GM19452 (cell line): ENCODE measurements at regions not wholly inside any gene's neighbourhood (a gene's known extent, or its start where the extent isn't known, plus 50 kb on each side); places are given as distances from the start of the nearest gene placed in this dataset.
"Not testable (repeated sequence)": the region's sequence is repeated elsewhere in the genome, so short reads cannot be mapped to it uniquely, and the experiment has no call there.

Experiments
- ATAC-seq: cut with Tn5 transposase; IDR thresholded peaks from one replicate; pipeline ENCODE4 v1.9.1; 2021; ENCODE audit not compliant: unreplicated experiment

DNA sequence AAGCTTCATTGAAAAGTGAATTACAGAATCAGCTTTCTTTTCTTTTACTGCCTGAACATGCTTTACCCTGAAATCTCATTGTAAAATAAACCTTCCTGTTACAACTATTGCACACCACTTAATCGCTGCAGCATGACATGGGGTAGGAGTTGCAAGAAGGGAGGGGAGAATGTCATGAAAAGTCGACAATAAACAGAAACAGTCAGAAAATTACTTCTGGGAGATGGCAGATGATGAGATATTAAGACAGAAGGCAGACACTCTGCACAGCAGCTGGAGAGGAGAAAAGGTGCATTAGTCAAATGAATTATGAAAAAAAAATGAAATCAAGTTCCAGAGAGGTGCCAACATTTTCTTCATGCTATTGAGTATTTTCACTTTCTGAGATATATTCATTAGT, 287.7 kb downstream of the PCDH7 start:
- no peak for ATAC-seq

DNA sequence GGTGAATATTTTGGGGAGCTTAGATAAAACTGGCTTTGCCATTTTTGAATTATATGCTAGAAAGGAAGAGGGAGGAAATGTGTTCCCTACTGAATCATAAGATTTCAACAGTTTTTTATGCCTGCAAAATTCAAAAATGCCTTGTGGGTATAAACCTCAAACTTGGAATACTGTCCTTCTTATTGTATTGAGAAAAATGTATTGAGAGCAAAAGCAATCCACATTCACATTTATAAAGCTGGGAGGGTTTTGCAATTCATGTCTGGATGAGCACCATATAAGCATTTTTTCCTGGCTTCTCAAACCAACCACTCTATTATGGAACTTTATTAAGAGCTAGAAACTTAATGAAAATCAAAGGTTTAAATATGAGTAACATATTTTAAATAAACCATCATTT, 289.8 kb downstream of the PCDH7 start:
- no peak for ATAC-seq

DNA sequence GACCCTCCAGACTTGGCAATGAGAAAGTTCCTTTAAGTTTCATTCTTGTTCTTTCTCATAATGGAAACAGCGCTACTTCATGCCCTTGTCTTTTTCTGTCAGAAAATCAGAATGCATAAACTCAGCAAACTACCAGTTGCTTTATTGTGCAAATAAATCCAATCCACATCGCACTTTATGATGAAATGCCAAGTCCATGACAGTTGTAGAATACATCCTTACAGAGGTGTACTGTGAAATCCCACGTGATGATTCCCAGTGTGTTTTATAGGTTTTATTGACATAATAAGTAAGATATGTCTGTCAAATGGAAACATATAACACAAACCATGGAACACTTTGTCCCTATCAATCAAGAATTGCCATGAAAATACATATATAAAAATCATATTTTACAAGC, 295.0 kb downstream of the PCDH7 start:
- ATAC-seq = no peak

DNA sequence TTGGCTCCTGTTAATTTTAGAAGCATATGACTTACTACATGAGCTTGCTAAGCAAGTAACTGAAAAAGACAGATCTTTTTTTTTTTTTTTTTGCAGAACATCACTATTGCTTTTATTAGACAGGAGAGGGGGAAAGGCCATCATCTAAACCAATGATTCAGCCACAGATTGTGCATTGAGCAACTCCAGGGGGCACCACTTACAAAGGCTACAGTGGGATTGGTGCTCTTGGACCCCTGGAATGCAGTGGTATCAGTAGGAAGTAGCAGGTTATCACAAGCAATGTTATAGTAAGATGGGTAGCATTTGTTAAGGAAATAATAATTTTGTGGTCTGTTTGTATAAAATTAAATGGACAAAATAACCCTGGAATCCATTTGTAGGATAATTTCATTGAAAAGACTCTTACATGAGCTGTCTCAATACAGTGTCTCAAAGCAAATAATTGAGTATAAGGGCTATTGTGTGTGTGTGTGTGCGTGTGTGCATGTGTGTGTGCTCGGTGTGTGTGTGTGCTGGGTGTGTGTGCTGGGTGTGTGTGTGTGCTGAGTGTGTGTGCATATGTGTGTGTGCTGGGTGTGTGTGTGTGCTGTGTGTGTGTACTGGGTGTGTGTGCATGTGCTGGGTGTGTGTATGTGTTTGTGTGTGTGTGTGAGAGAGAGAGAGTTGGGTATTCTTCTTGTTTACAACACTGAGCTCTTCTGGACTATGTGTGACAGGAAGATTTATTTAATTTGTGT, 296.3 kb downstream of the PCDH7 start:
- ATAC-seq = no peak

DNA sequence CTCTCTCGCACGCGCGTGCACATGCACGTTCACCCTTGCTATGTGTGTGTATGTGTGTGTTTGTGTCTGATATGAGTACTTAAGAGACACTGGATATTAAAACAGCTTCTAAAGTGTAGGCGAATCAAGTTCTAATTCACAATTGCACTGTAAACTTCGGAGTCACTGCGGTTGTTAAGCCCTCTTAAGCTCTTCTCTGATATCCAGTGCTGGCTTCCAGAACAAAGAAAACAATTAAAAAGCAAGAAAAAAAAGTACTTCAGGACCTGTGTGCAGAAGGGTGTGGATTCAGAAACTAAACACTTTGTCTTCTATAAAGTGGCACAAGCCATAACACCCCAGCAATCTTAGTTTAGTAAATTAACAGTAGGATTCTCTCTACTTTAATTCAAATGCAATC, 300.2 kb downstream of the PCDH7 start:
- no peak for ATAC-seq

DNA sequence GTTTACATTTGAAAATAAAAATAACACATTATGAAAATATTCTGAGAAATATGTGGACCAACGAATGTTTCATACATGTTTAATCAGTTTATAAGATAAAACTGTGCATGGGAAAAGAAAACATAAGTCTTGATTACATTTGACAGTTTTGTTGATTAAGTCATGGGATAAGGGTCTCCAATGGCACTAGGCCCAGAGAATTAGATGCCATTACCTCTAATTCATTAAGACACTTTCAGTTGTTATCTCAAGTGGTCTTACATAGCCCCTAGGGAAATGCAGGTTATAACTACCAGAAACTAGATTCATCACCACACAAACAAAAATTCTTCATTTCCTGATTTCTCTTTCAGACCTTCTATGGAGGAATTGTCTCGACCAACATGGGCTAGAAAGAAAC, 300.8 kb downstream of the PCDH7 start:
- ATAC-seq = no peak

DNA sequence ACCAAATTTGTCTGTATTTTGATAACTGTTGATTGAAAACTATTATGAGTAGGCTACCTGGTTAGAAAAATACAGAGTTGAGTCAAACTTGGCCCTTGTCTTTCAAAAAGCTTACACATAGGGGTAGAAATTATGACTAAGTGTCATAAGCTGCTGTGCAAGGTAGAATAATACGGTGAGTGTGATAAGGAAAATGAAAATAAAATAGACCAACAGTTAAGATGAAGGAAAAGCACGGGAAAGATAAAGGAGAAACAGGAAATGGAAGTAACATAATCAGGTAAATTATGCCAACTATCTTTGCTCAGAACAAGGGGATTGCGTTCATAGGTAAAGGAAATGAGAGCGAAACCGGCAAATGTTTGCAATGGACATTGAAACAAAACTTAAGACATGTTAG, 302.5 kb downstream of the PCDH7 start:
- no peak for ATAC-seq

DNA sequence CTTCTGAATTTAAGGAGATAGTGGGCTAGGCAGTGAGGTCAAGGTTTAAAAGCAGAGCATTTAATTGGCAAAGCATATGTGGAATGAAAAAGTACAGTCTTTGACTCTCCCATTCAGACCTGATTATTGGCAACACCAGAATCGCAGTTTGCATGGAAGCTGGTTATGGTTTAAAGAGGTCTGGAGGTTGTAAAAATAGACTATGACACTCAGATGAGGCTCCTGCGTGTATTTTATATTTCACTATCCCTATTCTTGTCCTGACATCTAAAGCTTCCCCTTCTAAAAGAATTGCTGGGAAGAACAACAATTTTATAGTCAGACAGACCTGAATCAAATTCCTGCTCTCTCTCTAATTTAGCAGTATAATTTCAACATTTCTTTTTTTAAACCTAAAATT, 302.9 kb downstream of the PCDH7 start:
- ATAC-seq = no peak

DNA sequence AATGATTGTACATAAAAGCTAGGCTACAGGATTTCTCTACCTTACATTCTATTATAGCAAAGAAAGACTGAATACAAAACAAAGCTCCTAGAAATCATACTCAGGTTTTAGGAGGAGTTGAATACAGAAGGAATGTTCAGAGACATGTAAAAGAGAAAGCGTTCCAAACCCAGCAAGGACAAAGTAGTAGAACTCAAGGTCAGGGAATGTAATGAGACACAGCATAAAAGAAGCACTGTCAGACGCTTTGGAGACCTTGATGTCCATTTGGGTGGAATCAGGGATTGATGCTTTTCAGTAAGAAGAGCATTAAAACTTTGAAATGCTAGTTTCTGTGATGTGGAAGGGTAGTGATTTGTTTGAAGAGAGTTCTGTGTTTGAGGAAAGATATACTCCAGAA, 303.6 kb downstream of the PCDH7 start:
- no peak for ATAC-seq

DNA sequence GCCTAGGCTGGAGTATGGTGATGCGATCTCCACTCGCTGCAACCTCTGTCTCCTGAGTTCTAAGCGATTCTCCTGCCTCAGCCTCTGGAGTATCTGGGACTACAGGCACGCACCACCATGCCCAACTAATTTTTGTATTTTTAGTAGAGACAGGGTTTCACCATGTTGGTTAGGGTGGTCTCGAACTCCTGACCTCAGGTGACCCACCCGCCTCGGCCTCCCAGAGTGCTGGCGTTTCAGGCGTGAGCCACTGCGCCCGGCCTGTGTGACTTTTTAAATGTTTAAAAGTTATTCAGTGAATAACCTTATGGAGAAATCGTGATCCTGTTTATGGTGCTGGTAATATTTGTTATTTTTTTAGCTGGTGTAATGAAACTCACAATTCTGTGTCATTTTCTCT, 304.6 kb downstream of the PCDH7 start:
- ATAC-seq = not testable (repeated sequence)

DNA sequence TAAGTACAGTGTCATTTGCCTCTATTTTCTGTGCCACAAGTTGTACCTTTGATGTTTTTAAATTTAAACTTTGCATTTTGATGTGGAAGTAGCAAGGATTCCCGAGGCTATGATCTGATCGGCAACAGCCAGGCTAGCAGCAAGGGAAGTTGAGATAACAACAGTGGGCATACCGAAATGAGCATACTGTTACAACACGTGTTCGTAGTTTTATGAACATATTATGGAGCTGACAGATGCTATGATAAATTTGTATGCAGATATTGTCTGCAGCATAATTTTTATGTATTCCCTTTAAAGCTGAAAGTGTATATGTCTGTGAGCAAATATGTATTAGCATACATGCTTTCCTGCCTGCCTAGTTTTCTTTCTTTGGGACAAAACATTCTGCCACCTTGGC, 306.1 kb downstream of the PCDH7 start:
- ATAC-seq = no peak

DNA sequence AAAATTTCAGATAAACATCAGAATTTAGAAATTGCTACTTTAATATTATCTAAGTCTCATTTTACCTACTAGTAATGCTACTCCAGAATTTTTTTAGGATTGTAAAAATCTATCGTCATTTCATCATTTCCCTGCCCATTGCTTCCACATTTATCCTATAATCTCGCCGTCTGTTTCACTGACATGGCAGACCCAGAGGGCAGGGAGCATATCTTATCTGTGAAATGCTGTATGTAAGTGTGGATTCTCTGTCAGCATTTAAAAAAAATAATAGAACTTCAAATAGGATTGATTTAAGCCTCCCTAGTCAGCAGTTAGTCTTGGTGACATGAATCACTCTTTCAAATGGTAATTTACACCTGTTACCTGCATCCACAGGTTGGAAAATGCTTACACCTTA, 314.4 kb downstream of the PCDH7 start:
- ATAC-seq = no peak

DNA sequence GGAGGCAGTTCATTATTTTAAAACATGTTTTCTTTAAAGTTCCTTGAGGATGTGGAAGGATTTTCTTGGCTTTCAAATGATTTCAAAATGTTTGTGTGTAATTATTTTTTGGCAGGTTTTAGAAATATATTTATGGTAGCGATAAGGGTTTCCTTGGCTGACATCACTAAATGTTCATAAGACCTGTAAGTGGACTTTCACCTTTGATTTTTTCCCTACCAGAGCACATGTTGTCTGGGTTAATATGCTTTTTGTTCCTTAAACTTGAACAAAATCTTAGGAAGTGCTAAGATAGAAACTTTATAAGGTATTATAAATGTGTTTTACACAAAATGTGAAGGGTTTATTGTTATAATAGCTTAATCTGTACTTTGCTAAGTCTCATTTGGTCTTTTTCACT, 315.6 kb downstream of the PCDH7 start:
- ATAC-seq = no peak

DNA sequence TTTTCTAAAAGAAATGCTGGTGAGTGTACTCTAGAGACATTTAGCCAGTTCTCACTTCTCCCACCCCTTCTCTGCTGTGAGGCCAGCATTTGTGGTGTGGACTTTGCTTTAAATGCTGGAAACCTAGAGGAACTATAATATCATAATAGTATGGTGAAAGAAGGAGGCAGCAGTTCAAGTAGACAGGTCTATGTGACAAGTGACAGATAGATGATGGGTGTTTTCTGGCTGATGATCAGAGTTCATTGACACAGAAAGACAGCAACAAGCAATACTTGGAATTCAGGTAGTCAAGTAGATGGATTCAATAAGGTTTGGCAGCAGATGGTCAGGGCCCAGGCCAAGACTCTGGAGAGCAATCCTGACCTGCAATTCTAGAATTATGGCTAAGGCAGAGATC, 317.5 kb downstream of the PCDH7 start:
- no peak for ATAC-seq

DNA sequence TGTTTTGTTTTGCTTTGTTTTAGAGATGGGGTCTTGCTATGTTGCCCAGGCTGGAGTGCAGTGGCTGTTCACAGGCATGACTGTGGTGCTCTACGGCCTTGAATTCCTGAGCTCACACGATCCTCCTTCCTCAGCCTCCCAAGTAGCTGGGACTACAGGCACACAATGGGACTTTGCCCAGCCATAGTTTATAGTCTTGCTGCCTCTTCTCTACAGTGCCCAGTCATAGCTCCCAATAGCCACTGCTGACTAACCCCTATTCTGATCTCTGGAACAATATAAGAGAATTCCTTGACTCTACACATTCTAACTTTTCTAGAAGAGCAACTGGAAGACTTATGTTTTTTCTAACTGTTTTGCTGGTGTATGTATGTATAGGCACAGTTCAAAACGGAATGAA, 319.2 kb downstream of the PCDH7 start:
- ATAC-seq = no peak

DNA sequence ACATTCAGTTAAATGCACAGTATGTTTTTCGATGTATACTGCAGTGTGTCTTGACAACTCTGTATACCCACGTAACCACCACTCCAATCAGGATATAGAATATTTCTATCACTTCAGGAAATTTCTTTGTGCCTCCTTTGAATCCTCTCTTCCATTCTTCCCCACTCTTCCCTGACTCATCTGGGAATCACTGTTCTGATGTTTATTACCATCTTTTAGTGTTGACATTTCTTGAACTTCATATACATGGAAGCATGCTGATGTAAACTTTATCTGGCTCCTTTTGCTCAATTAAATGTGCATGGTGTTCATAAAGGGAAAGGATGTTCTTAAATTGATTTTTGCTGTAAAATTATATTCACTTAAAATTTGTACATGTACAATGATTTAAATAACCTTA, 319.9 kb downstream of the PCDH7 start:
- ATAC-seq = no peak

DNA sequence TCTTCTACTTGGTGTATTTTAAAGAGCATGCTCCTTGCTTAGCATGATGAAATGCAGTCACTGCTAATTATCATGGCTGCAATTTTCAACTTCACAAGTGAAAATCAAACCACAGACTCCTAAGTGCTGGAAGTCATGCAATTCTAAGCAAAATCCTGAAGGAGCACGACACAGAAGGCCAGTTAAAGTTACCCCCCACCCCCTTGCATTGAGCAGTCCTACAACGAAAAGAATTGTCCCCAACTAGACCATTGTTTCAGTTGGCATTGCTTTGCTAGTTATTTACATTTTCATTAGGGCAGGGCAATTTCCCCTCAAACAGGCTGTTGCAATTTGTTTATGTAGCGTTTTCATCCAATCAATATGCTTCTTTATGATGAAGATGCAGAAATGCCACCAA, 321.2 kb downstream of the PCDH7 start:
- ATAC-seq = no peak

DNA sequence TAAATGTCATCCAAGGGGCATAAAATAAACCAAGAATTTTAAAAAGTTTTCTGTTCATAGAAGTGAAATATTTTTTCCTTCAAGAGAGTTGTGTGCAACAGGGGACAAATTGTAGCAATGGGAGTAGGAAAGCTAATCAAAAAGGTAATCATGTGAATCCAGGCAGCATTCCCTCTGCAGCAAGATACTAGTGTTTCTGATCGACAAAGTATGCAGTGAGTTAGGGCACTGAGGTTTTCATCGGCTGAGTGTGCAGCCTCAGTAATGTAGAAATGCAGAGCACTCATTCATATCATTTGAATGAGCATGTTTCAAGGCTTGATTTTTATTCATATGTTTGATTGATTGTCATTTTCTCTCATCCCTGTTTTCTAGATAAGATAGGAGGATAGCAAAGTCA, 321.7 kb downstream of the PCDH7 start:
- ATAC-seq = no peak

DNA sequence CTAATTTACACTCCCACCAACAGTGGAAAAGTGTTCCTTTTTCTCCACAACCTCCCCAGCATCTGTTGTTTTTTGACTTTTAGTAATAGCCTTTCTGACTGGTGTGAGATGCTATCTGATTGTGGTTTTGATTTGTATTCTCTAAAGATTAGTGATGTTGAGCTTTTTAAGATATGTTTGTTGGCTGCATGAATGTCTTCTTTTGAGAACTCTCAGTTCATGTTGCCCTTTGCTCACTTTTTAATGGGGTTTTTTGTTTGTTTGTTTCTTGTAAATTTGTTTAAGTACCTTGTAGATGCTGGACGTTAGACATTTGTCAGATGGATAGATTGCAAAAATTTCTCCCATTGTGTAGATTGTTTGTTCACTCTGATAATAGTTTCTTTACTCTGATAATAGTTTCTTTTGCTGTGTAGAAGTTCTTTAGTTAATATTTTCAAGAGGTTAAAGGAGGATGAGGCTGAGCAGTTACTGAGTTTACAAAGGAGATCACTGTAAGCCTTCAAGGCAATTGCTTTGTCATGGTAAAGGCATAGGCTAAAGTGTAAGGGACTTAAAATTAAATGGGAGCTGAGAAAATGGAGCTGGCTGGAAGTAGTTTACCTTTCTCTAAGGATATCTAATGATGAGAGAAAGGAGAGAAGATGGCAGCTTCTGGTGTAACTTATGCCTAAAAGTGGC, 323.4 kb downstream of the PCDH7 start:
- ATAC-seq = no peak

DNA sequence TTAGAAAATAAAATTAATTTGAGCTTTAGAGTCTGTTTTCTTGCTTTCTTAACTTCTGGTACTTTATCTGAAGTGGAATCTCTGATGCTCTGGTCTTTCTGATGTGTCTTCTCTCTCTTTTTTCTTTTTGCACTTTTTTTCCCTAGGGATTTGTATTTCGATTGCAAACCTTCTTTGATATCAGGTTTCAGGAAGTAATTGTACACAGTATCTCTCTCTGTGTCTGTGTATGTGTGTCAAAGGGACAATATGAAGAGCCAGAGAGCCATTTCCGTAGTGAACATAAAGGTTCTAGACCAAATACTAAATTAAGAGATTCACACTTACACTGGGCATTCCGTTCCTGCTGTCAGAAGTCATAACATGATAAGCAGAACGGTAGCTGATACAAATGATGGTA, 325.0 kb downstream of the PCDH7 start:
- ATAC-seq = no peak

DNA sequence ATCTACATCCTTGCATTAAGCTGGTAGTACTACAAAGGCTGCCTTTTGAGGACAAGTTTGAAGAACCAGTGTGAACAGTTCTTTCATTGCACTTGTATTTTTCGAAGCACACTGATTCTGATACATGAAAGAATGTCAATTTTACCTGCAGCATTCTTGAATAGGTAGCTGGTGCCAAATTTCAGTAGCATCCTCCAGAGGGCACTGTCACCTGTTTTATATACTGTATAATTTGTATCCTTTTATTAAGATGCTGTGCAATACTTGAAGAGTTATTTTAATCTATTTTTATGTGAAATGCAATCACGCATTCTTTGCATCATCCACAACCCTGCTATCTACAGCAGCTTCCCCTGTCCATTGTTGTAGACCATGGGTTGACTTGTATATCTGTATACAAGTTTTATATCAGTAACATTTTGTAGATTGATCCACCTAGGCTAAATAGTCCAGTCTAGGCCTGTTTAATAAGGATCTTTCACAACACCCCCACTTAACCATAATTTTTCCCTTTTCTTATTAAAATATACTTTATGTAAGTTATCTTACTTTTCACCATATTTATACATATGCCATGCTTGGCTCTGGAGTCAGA, 325.7 kb downstream of the PCDH7 start:
- no peak for ATAC-seq

DNA sequence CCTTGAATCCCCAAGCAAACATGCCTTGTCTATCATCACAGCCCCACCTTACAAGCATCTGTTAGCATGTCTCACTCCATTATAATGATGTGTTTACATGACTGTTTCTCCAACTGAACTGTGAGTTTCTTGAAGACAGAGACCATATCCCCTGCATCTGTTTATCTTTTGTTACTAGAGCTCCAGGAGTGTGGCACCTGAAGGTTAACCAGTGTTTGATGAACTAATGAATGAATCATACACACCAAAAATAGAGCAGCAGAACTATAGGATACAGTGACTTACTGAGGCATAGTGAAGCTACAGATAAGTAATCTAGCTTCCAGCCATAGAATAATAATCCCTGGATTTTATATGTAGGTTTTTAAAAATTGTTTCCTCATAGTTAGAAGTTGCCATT, 331.0 kb downstream of the PCDH7 start:
- no peak for ATAC-seq

DNA sequence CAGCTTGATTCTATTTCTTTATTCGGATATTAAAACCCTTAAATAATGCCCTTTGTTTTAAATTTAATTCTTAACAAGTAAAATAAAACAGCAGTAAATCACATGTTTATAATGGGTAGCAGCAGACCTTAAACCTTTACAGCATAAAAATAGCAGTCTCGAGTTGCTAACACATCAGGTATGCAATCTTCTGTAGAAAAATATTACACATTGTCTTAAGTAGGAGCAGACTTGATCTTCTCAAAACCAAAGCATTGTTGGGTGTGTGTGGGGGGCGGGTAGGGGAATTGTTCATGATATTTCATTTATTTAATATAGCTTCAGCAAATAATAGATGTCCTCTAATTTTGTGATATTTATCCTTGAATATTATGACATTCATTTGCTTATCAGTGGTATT, 331.4 kb downstream of the PCDH7 start:
- no peak for ATAC-seq
